Spleen (tissue), 7 donors: ENCODE measurements at regions not wholly inside any gene's neighbourhood (a gene's known extent, or its start where the extent isn't known, plus 50 kb on each side); places are given as distances from the start of the nearest gene placed in this dataset.

Experiments used
- POLR2A ChIP-seq, 3 donors: fragments of 450-650 bp; IDR thresholded peaks; one replicate each; pipeline ENCODE4 v1.5.1; 2017; ENCODE audit warnings: antibody characterized with exemption in 3 of 3, mild to moderate bottlenecking in 1 of 3
- POLR2AphosphoS5 ChIP-seq, 3 donors: sonication (generic); formaldehyde crosslinking; IDR thresholded peaks; one replicate each; pipeline ENCODE4 v1.5.1; 2017; ENCODE audit warnings: antibody characterized with exemption in 3 of 3
- TF ChIP-seq, protein P1 (sequence below), 11 experiments: fragments of 200-600 bp in 7 of 11; fragments of 450-650 bp in 4 of 11; sonication (generic) in 4 of 11; IDR thresholded peaks in 8 of 11; conservative IDR thresholded peaks in 3 of 11; 1 replicate in 7 of 11; 2 replicates in 4 of 11; pipeline versions ENCODE4 v1.4.0 to v1.8.0; 2016 to 2021; ENCODE audit warnings: antibody characterized with exemption in 11 of 11, inconsistent platforms in 4 of 11, mild to moderate bottlenecking in 1 of 11
- donor health status: DM: no; HTN: no; CAD: no; lungs with moderate emphysema.
- donor health status: DM: no; HTN: no; CAD: no.
- donor health status: DM: no; HTN: no; CAD: no.

GRCh38 chr18:61753373-61753772, 139.4 kb downstream of the RNF152 start:
- no peak for TF ChIP-seq POLR2A (IDR thresholded peaks at IDR 0.05)
- no peak for TF ChIP-seq POLR2AphosphoS5 (IDR thresholded peaks at IDR 0.05)
- TF ChIP-seq, protein P1, sequence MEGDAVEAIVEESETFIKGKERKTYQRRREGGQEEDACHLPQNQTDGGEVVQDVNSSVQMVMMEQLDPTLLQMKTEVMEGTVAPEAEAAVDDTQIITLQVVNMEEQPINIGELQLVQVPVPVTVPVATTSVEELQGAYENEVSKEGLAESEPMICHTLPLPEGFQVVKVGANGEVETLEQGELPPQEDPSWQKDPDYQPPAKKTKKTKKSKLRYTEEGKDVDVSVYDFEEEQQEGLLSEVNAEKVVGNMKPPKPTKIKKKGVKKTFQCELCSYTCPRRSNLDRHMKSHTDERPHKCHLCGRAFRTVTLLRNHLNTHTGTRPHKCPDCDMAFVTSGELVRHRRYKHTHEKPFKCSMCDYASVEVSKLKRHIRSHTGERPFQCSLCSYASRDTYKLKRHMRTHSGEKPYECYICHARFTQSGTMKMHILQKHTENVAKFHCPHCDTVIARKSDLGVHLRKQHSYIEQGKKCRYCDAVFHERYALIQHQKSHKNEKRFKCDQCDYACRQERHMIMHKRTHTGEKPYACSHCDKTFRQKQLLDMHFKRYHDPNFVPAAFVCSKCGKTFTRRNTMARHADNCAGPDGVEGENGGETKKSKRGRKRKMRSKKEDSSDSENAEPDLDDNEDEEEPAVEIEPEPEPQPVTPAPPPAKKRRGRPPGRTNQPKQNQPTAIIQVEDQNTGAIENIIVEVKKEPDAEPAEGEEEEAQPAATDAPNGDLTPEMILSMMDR (IDR thresholded peaks at IDR 0.05 in 8 of 11, conservative IDR thresholded peaks at IDR 0.05 in 3 of 11), result no peak
